GM18520 (cell line): ENCODE measurements at regions not wholly inside any gene's neighbourhood (a gene's known extent, or its start where the extent isn't known, plus 50 kb on each side); places are given as distances from the start of the nearest gene placed in this dataset.

Experiments
- ATAC-seq: cut with Tn5 transposase; IDR thresholded peaks from one replicate; pipeline ENCODE4 v1.9.1; 2021; ENCODE audit not compliant: unreplicated experiment

- no peak for ATAC-seq
These were observed 249.0 kb upstream of the WWC1 start for GRCh38 chr5:168042284-168043068.

DNA sequence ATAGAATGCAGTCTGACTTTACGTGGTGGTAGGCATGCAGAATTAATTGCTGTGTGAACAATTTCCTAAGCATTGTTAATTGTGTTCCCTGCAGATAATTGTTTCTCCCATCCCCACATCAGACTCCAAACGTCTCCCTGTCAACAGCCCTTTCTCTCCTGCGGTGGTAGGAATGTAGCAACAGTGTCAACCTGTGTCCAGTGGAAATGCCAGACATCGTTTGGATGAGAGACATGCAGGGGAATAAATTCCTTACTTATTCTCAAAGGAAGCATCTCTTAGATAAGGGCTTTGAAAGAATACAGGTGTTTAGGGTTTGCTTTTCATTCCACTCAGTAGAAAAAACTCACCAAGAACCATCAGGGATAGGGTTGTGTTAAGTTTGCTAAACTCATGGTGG, 245.3 kb upstream of the WWC1 start:
- no peak for ATAC-seq

GRCh38 chr5:168047043-168047668, 244.3 kb upstream of the WWC1 start:
- ATAC-seq = no peak

- no peak for ATAC-seq
These were observed 243.8 kb upstream of the WWC1 start for GRCh38 chr5:168047669-168048111.

GRCh38 chr5:168048486-168048885, 243.0 kb upstream of the WWC1 start:
- ATAC-seq = no peak

DNA sequence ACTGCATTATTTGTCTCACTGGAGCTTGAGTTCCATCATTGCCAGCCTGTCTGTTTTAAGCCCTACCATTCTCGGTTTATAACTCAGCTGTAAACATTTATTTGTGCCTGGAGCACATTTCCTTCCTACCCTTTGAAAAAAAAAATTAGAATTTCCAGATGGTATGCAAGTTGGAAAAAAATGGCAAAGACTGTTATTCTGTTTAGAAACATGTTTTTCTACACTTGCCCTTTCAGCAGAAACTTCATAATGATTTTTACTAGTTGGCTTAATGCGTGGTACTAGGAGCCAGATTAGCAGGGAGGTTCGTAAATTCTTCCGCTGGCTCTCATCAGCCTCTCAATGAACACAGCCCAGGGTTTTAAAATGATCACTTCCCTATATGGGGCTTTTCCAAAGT, 238.8 kb upstream of the WWC1 start:
- no peak for ATAC-seq

DNA sequence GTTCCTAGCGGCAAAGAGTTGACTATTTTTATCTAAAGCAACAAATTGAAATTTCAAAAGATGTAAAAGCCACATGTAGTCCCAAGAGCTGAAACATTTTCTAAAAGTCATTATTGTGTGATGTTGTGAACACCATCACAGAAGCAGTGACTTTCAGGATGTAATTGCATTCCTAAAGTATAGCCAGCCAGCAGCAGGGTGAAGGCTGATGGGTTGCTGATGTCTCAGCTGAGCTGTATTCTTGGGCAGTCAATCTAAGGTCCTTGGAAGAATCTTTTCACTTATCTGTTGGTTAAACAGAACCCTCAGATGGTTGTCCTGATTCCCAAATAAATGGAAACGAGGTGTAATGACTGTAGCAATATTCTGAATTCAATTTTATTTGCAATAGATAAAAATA, 237.4 kb upstream of the WWC1 start:
- no peak for ATAC-seq

DNA sequence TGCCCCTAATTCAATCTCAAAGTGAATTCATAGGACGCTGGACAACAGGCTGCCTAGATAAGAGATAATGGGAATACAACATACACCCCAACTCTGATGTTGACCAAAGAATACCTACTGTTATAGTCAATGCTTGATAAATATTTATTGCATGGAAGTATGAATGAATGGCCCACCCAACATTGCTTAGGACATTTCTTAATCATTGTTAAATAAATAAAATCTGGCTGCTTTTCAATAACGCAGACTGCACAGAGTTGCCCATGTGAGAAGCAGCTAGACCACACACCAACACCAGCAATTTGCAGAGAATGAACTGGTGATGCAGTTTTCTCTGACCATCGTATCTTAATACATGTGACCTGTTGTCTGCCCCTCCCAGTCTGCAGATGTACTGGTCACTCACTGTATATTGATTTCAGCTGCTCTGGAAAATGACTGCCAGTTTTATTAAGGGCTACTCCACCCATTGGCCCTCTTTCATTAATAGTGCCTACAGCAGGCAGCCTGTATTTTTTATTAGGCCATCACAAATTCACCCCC, 236.2 kb upstream of the WWC1 start:
- no peak for ATAC-seq

DNA sequence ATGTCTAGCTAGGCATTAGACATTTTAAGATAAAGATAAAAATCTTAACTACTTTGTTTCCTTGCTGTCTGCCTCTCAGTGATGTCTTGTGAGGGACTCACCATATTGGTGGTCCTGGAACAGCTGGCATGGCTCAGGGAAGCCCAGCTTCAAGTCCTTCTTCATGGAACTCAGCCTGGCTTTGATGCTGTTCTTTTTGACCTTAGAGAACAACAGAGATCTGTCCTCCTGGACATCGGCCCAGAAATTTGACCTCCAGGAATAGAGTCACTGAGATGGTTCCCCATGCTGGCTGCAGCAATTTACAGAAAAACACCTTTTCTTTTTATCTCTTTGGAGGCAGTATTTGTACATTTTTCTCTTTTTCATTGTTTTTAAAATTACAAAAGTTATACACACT, 235.5 kb upstream of the WWC1 start:
- no peak for ATAC-seq

DNA sequence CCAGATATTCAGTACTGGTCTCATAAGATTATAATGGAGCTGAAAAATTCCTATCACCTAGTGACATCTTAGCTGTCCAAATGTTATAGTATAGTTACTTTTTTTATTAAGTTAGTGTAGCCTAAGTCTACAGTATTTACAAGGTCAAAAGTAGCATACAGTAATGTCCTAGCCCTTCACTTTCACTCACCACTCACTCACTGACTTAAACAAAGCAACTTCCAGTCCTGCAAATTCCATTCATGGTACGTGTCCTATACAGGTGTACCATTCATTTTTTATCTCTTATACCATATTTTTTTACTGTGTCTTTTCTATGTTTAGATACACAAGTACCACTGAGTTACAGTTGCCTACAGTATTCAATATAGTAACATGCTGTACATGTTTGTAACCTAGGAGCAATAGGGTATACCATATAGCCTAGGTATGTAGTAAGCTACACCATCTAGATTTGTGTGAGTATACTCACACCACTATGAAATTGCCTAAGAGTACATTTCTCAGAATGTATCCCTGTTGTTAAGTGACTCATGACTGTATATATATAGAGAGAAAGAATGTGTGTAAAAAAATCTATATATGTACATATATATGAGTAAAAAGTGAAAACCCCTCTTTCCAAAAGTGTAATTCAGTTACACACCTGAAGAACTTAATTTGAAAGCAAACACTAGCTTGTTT, 234.8 kb upstream of the WWC1 start:
- ATAC-seq = no peak

GRCh38 chr5:168057905-168058304, 233.5 kb upstream of the WWC1 start:
- no peak for ATAC-seq

GRCh38 chr5:168059131-168059530, 232.3 kb upstream of the WWC1 start:
- no peak for ATAC-seq

DNA sequence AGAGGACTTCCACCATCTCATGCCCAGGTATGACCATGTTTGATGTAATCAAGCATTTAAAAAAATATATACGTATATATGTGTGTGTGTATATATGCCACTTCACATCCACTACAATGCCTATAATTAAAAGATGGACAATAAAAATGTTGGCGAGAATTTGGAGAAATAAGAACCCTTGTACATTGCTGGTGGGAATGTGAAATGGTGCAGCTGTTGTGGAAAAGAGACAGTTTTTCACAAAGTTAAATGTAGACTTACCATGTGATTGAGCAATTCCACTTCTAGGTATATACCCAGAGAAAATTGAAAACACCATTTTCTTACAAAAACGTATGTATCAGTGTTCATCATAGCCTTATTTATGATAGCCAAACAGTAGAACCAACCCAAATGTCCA, 229.2 kb upstream of the WWC1 start:
- ATAC-seq = no peak

DNA sequence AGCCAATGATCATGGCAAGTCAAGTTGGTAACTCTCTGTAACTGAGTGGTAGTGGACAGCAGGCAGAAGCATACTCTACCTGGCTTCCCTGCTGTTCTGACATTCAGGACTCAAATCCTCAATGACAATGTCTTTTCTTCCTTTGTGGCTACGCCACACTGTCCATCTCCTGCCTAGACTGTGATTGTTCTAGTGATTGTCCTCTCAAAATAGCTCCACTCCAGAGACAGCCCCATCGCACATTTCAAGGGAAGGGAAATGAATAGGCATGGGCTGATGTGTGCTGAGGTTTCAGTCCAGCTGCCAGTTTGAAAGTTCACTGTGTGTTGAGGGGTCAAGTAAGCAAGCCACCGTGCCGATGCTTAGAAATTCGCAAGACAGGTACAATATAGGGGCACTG, 227.0 kb upstream of the WWC1 start:
- no peak for ATAC-seq

DNA sequence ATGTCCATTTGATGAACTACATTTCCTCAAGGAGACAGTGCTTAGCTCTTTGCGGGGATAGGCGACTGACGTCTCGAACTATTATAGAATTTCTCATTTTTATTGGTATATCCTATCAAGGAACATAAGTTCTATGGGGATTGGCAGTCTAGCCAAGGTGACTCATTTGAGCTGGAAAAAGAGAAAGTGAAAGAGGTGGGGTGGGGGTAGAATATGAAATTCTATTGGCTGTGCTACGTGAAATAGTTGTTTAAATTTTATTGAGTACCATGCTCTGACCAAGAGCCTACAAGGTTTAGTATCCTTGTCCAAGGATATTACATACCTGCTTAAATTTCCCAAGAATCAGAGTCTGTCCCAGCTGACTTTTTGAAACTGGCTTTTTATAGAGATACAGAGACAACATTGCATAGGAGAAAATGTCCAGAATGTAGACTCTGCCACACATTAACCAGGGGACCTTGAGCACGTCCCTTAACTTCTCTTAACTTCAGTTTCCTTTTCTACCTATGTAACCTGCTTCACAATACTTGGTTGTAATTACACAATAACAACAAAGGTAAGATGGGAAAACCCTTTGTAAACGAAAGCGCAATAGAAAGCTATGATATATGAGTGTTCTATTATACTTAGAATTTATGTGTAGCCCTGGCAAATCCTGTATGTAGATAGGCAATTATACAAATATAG, 226.4 kb upstream of the WWC1 start:
- no peak for ATAC-seq

DNA sequence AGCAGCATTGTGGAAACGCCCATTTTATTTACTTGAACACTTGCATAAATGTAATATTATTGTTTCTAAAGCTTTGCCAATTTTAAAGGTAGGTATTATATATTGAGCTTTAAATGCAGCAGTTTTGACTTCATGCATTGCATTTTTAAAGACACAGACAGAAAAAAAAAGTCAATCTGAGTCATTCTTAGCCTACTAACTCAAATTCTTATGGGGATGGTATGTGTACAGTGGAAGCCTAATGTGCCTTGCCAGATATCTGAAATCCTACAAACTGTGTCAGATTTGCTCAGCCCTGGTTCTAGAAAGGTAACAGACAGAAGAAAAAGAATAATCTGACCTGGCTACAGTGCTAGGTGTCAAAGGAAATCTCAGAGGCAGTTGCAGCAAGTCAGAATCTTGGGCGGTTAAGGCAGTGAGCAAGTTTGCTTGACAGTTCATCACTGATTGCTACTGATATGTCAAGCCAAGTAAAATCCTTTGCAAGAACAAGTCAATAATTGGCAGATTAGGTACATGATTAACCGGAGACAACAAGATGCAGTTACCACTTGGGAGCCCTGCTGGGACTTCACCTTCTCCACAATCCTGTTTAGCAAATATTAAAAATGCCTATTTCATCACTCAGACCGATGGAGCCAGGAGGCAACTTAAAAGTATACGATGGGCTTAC, 224.8 kb upstream of the WWC1 start:
- no peak for ATAC-seq

GRCh38 chr5:168070761-168071160, 220.7 kb upstream of the WWC1 start:
- no peak for ATAC-seq

- ATAC-seq = no peak
These were observed 218.8 kb upstream of the WWC1 start for GRCh38 chr5:168072665-168073064.

- no peak for ATAC-seq
These were observed 218.1 kb upstream of the WWC1 start for GRCh38 chr5:168073311-168073710.

DNA sequence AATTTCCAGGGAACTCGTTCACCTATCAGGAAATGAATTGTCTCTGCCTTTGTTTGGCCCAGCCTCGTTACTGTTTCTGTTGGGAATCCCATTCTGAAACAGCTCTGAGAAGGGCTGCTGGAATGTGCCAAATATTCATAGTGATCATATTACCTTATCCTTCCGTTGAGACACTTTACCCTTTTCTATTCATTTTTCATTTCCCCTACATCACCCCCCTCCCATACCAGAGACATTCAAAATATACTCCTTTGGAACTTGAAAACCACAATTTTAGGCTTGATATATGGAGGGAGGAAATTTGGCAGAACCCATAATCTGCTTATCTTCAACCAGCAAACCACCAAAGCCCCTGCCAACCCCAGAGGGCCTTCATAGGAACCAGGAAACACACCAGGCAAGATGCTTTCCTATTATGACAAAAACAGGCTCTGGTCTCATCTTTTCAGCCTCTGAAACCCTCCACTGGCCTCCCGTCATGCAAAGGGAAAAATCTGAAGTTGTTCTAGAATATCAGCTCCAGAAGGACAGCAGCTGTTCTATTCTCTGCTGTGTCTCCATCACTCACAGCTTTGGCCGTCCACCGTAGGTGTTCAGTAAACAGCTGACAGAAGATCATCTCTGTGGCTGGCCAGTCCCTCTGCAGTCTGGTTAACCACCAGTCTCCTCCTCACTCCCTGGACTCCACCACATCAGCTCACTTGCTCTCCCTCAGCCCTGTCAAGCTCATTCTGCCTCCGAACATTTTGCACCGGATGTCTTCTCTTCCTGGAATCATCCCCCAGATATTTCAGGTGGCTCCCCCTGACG, 217.2 kb upstream of the WWC1 start:
- ATAC-seq = no peak
